MCF 10A (cell line): ENCODE measurements at regions not wholly inside any gene's neighbourhood (a gene's known extent, or its start where the extent isn't known, plus 50 kb on each side); places are given as distances from the start of the nearest gene placed in this dataset.
A peak's percentile ranks its signal among the peaks of the same experiment; 100 is the strongest.
"Not testable (repeated sequence)": the region's sequence is repeated elsewhere in the genome, so short reads cannot be mapped to it uniquely, and the experiment has no call there.

Experiments
- BruUV-seq: library from RNA; stranded (reverse); fragments of 400-500 nt; replicated peaks from 2 replicates; lab custom pipeline; 2021; lab: Mats Ljungman, UMichigan
- CTCF ChIA-PET: fragments of 300-600 bp; sonication (Branson Sonifier 250); formaldehyde crosslinking; extraction: SDS; loops from one replicate; lab custom pipeline; 2021; ENCODE audit warnings: antibody characterized with exemption, inconsistent platforms; lab: Yijun Ruan, JAX
- POLR2A ChIA-PET: fragments of 300-600, 350-650 bp; sonication (Branson Sonifier 250); formaldehyde crosslinking; extraction: SDS; loops from one replicate; lab custom pipeline; 2020; ENCODE audit warnings: antibody characterized with exemption, inconsistent platforms; lab: Yijun Ruan, JAX
- DNase-seq: peaks from one replicate; pipeline ENCODE4 v3.0.0-alpha.2; 2018; ENCODE audit not compliant: unreplicated experiment
- H3K27ac Mint-ChIP-seq: one replicate; pipeline ENCODE4 v1.8.0; 2022; ENCODE audit warnings: mild to moderate bottlenecking, low read depth, mixed read lengths; ENCODE audit not compliant: unreplicated experiment
- H3K27me3 Mint-ChIP-seq: one replicate; pipeline ENCODE4 v1.8.0; 2022; ENCODE audit warnings: mixed read lengths; ENCODE audit not compliant: insufficient read depth, unreplicated experiment
- H3K36me3 Mint-ChIP-seq: one replicate; pipeline ENCODE4 v1.8.0; 2022; ENCODE audit warnings: mild to moderate bottlenecking, moderate library complexity, mixed read lengths; ENCODE audit not compliant: insufficient read depth, unreplicated experiment
- H3K4me1 Mint-ChIP-seq: one replicate; pipeline ENCODE4 v1.8.0; 2022; ENCODE audit warnings: mixed read lengths; ENCODE audit not compliant: insufficient read depth, unreplicated experiment
- H3K4me3 Mint-ChIP-seq: one replicate; pipeline ENCODE4 v1.8.0; 2022; ENCODE audit warnings: mild to moderate bottlenecking, moderate library complexity, mixed read lengths; ENCODE audit not compliant: unreplicated experiment
- H3K9me3 Mint-ChIP-seq: one replicate; pipeline ENCODE4 v1.8.0; 2022; ENCODE audit warnings: mixed read lengths; ENCODE audit not compliant: unreplicated experiment
- CTCF ChIP-seq: fragments of 200-600 bp; IDR thresholded peaks from one replicate; pipeline ENCODE4 v1.8.0; 2022; ENCODE audit warnings: antibody characterized with exemption, mild to moderate bottlenecking; ENCODE audit not compliant: unreplicated experiment
- intact Hi-C: fragments of 100-400 bp; cut with micrococcal nuclease; formaldehyde crosslinking; loops from 2 replicates; pipeline ENCODE4 v1.14.1; 2022

- H3K9me3 Mint-ChIP-seq, result no peaks in the 10 kb centered on the region
- no peaks in the 10 kb centered on the region for H3K4me1 Mint-ChIP-seq
- H3K36me3 Mint-ChIP-seq, result no peaks in the 10 kb centered on the region
- intact Hi-C loops, result no loop called here
- H3K27ac Mint-ChIP-seq, result no peak overlapping the region
- DNase-seq, result no peak
- H3K4me3 Mint-ChIP-seq, result no peak overlapping the region
- BruUV-seq, result no TSS peak
- no peaks in the 10 kb centered on the region for H3K27me3 Mint-ChIP-seq
- no peak for TF ChIP-seq CTCF
- ChIA-PET POLR2A (no interaction called here), CTCF (no interaction called here)
Observed at GRCh38 chr5:44099643-44100042, 289.6 kb downstream of the FGF10 start.

- BruUV-seq, result no TSS peak
- Mint-ChIP-seq H3K4me1 (peaks cover 6% of the 10 kb centered on the region), H3K9me3 (no peaks in the 10 kb centered on the region), H3K27ac (no peak overlapping the region), H3K36me3 (no peaks in the 10 kb centered on the region), H3K27me3 (no peaks in the 10 kb centered on the region), H3K4me3 (no peak overlapping the region)
- DNase-seq, result no peak
- no peak for TF ChIP-seq CTCF
- ChIA-PET POLR2A (no interaction called here), CTCF (interaction anchor here (0.5 kb wide), 1 partner anchor 358 kb away, joined by 4 read pairs; no protein-coding TSS in a partner anchor)
- intact Hi-C loops, result no loop called here
Observed at GRCh38 chr5:44089424-44090144, 299.6 kb downstream of the FGF10 start.

GRCh38 chr5:44085083-44085482 is 304.1 kb downstream of the FGF10 start:
- Mint-ChIP-seq H3K27ac (peak overlapping the region; percentile 52), H3K4me1 (peaks cover 6% of the 10 kb centered on the region), H3K4me3 (no peak overlapping the region), H3K36me3 (no peaks in the 10 kb centered on the region), H3K9me3 (no peaks in the 10 kb centered on the region), H3K27me3 (no peaks in the 10 kb centered on the region)
- intact Hi-C loops, result no loop called here
- no peak for DNase-seq
- no peak for TF ChIP-seq CTCF
- ChIA-PET POLR2A (no interaction called here), CTCF (no interaction called here)
- no TSS peak for BruUV-seq

GRCh38 chr5:44074547-44074946 is 314.7 kb downstream of the FGF10 start:
- H3K36me3 Mint-ChIP-seq, DNase-seq, intact Hi-C loops, BruUV-seq, H3K4me1 Mint-ChIP-seq, H3K27ac Mint-ChIP-seq, H3K9me3 Mint-ChIP-seq, H3K27me3 Mint-ChIP-seq, POLR2A ChIA-PET, H3K4me3 Mint-ChIP-seq: not testable (repeated sequence)
- CTCF ChIA-PET, result interaction anchor here (0.6 to 0.7 kb wide), 3 partner anchors 127 to 628 kb away, joined by 3 read pairs; no protein-coding TSS in a partner anchor
